ENCODE measurements at regions not wholly inside any gene's neighbourhood (a gene's known extent, or its start where the extent isn't known, plus 50 kb on each side); places are given as distances from the start of the nearest gene placed in this dataset.

GRCh38 chr17:69898601-69899000 lies 176.4 kb upstream of the KCNJ16 start:
- no peak overlapping the region for H3K4me3 ChIP-seq (ENCODE audit: low read depth, low read length)
- H3K27me3 ChIP-seq (ENCODE audit: control insufficient read depth, insufficient read depth, low read length), result no peaks in the 10 kb centered on the region
- no peaks in the 10 kb centered on the region for H3K4me1 ChIP-seq (ENCODE audit: control insufficient read depth, insufficient read depth, low read length)
- H3K36me3 ChIP-seq (ENCODE audit: control insufficient read depth, insufficient read depth, low read length), result no peaks in the 10 kb centered on the region
- H3K9ac ChIP-seq (ENCODE audit: low read depth, low read length), result no peak overlapping the region
- H3K9me3 ChIP-seq (ENCODE audit: control insufficient read depth, insufficient read depth, low read length), result no peaks in the 10 kb centered on the region
- H3K27ac ChIP-seq (ENCODE audit: low read depth, low read length), result no peak overlapping the region

GRCh38 chr17:69900101-69900500 lies 174.9 kb upstream of the KCNJ16 start:
- H3K36me3 ChIP-seq (ENCODE audit: control insufficient read depth, insufficient read depth, low read length), result no peaks in the 10 kb centered on the region
- H3K9ac ChIP-seq (ENCODE audit: low read depth, low read length), result no peak overlapping the region
- no peak overlapping the region for H3K4me3 ChIP-seq (ENCODE audit: low read depth, low read length)
- H3K27ac ChIP-seq (ENCODE audit: low read depth, low read length), result no peak overlapping the region
- no peaks in the 10 kb centered on the region for H3K27me3 ChIP-seq (ENCODE audit: control insufficient read depth, insufficient read depth, low read length)
- no peaks in the 10 kb centered on the region for H3K9me3 ChIP-seq (ENCODE audit: control insufficient read depth, insufficient read depth, low read length)
- H3K4me1 ChIP-seq (ENCODE audit: control insufficient read depth, insufficient read depth, low read length), result no peaks in the 10 kb centered on the region

- H3K36me3 ChIP-seq (ENCODE audit: control insufficient read depth, insufficient read depth, low read length), result no peaks in the 10 kb centered on the region
- no peaks in the 10 kb centered on the region for H3K4me1 ChIP-seq (ENCODE audit: control insufficient read depth, insufficient read depth, low read length)
- no peak overlapping the region for H3K4me3 ChIP-seq (ENCODE audit: low read depth, low read length)
- no peak overlapping the region for H3K9ac ChIP-seq (ENCODE audit: low read depth, low read length)
- no peaks in the 10 kb centered on the region for H3K9me3 ChIP-seq (ENCODE audit: control insufficient read depth, insufficient read depth, low read length)
- no peak overlapping the region for H3K27ac ChIP-seq (ENCODE audit: low read depth, low read length)
- H3K27me3 ChIP-seq (ENCODE audit: control insufficient read depth, insufficient read depth, low read length), result no peaks in the 10 kb centered on the region
Observed at GRCh38 chr17:69900829-69901228, 174.2 kb upstream of the KCNJ16 start.

GRCh38 chr17:69906306-69906705 lies 168.7 kb upstream of the KCNJ16 start:
- Histone ChIP-seq H3K9ac (ENCODE audit: low read depth, low read length) (no peak overlapping the region), H3K9me3 (ENCODE audit: control insufficient read depth, insufficient read depth, low read length) (no peaks in the 10 kb centered on the region), H3K4me1 (ENCODE audit: control insufficient read depth, insufficient read depth, low read length) (no peaks in the 10 kb centered on the region), H3K27me3 (ENCODE audit: control insufficient read depth, insufficient read depth, low read length) (no peaks in the 10 kb centered on the region), H3K36me3 (ENCODE audit: control insufficient read depth, insufficient read depth, low read length) (no peaks in the 10 kb centered on the region), H3K27ac (ENCODE audit: low read depth, low read length) (no peak overlapping the region), H3K4me3 (ENCODE audit: low read depth, low read length) (no peak overlapping the region)

- H3K36me3 ChIP-seq (ENCODE audit: control insufficient read depth, insufficient read depth, low read length), result no peaks in the 10 kb centered on the region
- H3K27me3 ChIP-seq (ENCODE audit: control insufficient read depth, insufficient read depth, low read length), result no peaks in the 10 kb centered on the region
- no peaks in the 10 kb centered on the region for H3K4me1 ChIP-seq (ENCODE audit: control insufficient read depth, insufficient read depth, low read length)
- H3K9ac ChIP-seq (ENCODE audit: low read depth, low read length), result no peak overlapping the region
- H3K9me3 ChIP-seq (ENCODE audit: control insufficient read depth, insufficient read depth, low read length), result no peaks in the 10 kb centered on the region
- H3K4me3 ChIP-seq (ENCODE audit: low read depth, low read length), result no peak overlapping the region
- H3K27ac ChIP-seq (ENCODE audit: low read depth, low read length), result no peak overlapping the region
Observed at GRCh38 chr17:69907132-69907847, 167.7 kb upstream of the KCNJ16 start.

- no peak overlapping the region for H3K4me3 ChIP-seq (ENCODE audit: low read depth, low read length)
- no peaks in the 10 kb centered on the region for H3K36me3 ChIP-seq (ENCODE audit: control insufficient read depth, insufficient read depth, low read length)
- no peak overlapping the region for H3K9ac ChIP-seq (ENCODE audit: low read depth, low read length)
- H3K27ac ChIP-seq (ENCODE audit: low read depth, low read length), result no peak overlapping the region
- no peaks in the 10 kb centered on the region for H3K9me3 ChIP-seq (ENCODE audit: control insufficient read depth, insufficient read depth, low read length)
- H3K27me3 ChIP-seq (ENCODE audit: control insufficient read depth, insufficient read depth, low read length), result no peaks in the 10 kb centered on the region
- no peaks in the 10 kb centered on the region for H3K4me1 ChIP-seq (ENCODE audit: control insufficient read depth, insufficient read depth, low read length)
Observed at GRCh38 chr17:69908626-69909368, 166.2 kb upstream of the KCNJ16 start.

- H3K36me3 ChIP-seq (ENCODE audit: control insufficient read depth, insufficient read depth, low read length), result no peaks in the 10 kb centered on the region
- no peaks in the 10 kb centered on the region for H3K9me3 ChIP-seq (ENCODE audit: control insufficient read depth, insufficient read depth, low read length)
- H3K9ac ChIP-seq (ENCODE audit: low read depth, low read length), result no peak overlapping the region
- H3K4me1 ChIP-seq (ENCODE audit: control insufficient read depth, insufficient read depth, low read length), result no peaks in the 10 kb centered on the region
- no peaks in the 10 kb centered on the region for H3K27me3 ChIP-seq (ENCODE audit: control insufficient read depth, insufficient read depth, low read length)
- no peak overlapping the region for H3K4me3 ChIP-seq (ENCODE audit: low read depth, low read length)
- no peak overlapping the region for H3K27ac ChIP-seq (ENCODE audit: low read depth, low read length)
Observed at GRCh38 chr17:69909389-69909788, 165.6 kb upstream of the KCNJ16 start.

GRCh38 chr17:69912805-69913204 lies 162.2 kb upstream of the KCNJ16 start:
- Histone ChIP-seq H3K27me3 (ENCODE audit: control insufficient read depth, insufficient read depth, low read length) (no peaks in the 10 kb centered on the region), H3K4me1 (ENCODE audit: control insufficient read depth, insufficient read depth, low read length) (no peaks in the 10 kb centered on the region), H3K9ac (ENCODE audit: low read depth, low read length) (no peak overlapping the region), H3K27ac (ENCODE audit: low read depth, low read length) (no peak overlapping the region), H3K4me3 (ENCODE audit: low read depth, low read length) (no peak overlapping the region), H3K36me3 (ENCODE audit: control insufficient read depth, insufficient read depth, low read length) (no peaks in the 10 kb centered on the region), H3K9me3 (ENCODE audit: control insufficient read depth, insufficient read depth, low read length) (no peaks in the 10 kb centered on the region)

GRCh38 chr17:69913216-69913615 lies 161.8 kb upstream of the KCNJ16 start:
- no peaks in the 10 kb centered on the region for H3K36me3 ChIP-seq (ENCODE audit: control insufficient read depth, insufficient read depth, low read length)
- no peak overlapping the region for H3K4me3 ChIP-seq (ENCODE audit: low read depth, low read length)
- H3K4me1 ChIP-seq (ENCODE audit: control insufficient read depth, insufficient read depth, low read length), result no peaks in the 10 kb centered on the region
- no peaks in the 10 kb centered on the region for H3K9me3 ChIP-seq (ENCODE audit: control insufficient read depth, insufficient read depth, low read length)
- no peak overlapping the region for H3K27ac ChIP-seq (ENCODE audit: low read depth, low read length)
- no peak overlapping the region for H3K9ac ChIP-seq (ENCODE audit: low read depth, low read length)
- no peaks in the 10 kb centered on the region for H3K27me3 ChIP-seq (ENCODE audit: control insufficient read depth, insufficient read depth, low read length)

- Histone ChIP-seq H3K27ac (ENCODE audit: low read depth, low read length) (no peak overlapping the region), H3K27me3 (ENCODE audit: control insufficient read depth, insufficient read depth, low read length) (no peaks in the 10 kb centered on the region)
Observed at GRCh38 chr17:69913616-69914015, 161.4 kb upstream of the KCNJ16 start.

GRCh38 chr17:69914520-69914919 lies 160.5 kb upstream of the KCNJ16 start:
- Histone ChIP-seq H3K9ac (ENCODE audit: low read depth, low read length) (no peak overlapping the region), H3K4me3 (ENCODE audit: low read depth, low read length) (no peak overlapping the region), H3K27ac (ENCODE audit: low read depth, low read length) (no peak overlapping the region), H3K27me3 (ENCODE audit: control insufficient read depth, insufficient read depth, low read length) (no peaks in the 10 kb centered on the region), H3K9me3 (ENCODE audit: control insufficient read depth, insufficient read depth, low read length) (no peaks in the 10 kb centered on the region), H3K4me1 (ENCODE audit: control insufficient read depth, insufficient read depth, low read length) (no peaks in the 10 kb centered on the region), H3K36me3 (ENCODE audit: control insufficient read depth, insufficient read depth, low read length) (no peaks in the 10 kb centered on the region)

More at GRCh38 chr17:69913616-69914015, 161.4 kb upstream of the KCNJ16 start:
- Histone ChIP-seq H3K4me1 (ENCODE audit: control insufficient read depth, insufficient read depth, low read length) (no peaks in the 10 kb centered on the region), H3K9me3 (ENCODE audit: control insufficient read depth, insufficient read depth, low read length) (no peaks in the 10 kb centered on the region), H3K36me3 (ENCODE audit: control insufficient read depth, insufficient read depth, low read length) (no peaks in the 10 kb centered on the region), H3K4me3 (ENCODE audit: low read depth, low read length) (no peak overlapping the region), H3K9ac (ENCODE audit: low read depth, low read length) (no peak overlapping the region)
